Chondrocyte (in vitro differentiated cells): ENCODE measurements at regions not wholly inside any gene's neighbourhood (a gene's known extent, or its start where the extent isn't known, plus 50 kb on each side); places are given as distances from the start of the nearest gene placed in this dataset.

Source experiments
- DNase-seq: peaks from one replicate; pipeline ENCODE4 v3.0.0; 2021; ENCODE audit warnings: mixed read lengths, low spot score
- H3K27ac Mint-ChIP-seq: one replicate; pipeline ENCODE4 v1.8.0; 2021; ENCODE audit warnings: mild to moderate bottlenecking, moderate library complexity, mixed read lengths; ENCODE audit not compliant: unreplicated experiment
- H3K27me3 Mint-ChIP-seq: 2 replicates; pipeline ENCODE4 v1.8.0; 2021; ENCODE audit warnings: low read depth, mixed read lengths
- H3K36me3 Mint-ChIP-seq: 2 replicates; pipeline ENCODE4 v1.8.0; 2021; ENCODE audit warnings: low read depth, mixed read lengths
- H3K4me1 Mint-ChIP-seq: 2 replicates; pipeline ENCODE4 v1.8.0; 2021; ENCODE audit warnings: low read depth, mild to moderate bottlenecking, mixed read lengths
- H3K4me3 Mint-ChIP-seq: one replicate; pipeline ENCODE4 v1.8.0; 2021; ENCODE audit warnings: mild to moderate bottlenecking, moderate library complexity, mixed read lengths; ENCODE audit not compliant: unreplicated experiment
- H3K9me3 Mint-ChIP-seq: 2 replicates; pipeline ENCODE4 v1.8.0; 2021; ENCODE audit warnings: low read depth, mixed read lengths
- TF ChIP-seq, protein P1 (sequence below): fragments of 200-600 bp; sonication (generic); IDR thresholded peaks from 2 replicates; pipeline ENCODE4 v1.5.0; 2021; ENCODE audit warnings: antibody characterized with exemption, mild to moderate bottlenecking, moderate library complexity

DNA sequence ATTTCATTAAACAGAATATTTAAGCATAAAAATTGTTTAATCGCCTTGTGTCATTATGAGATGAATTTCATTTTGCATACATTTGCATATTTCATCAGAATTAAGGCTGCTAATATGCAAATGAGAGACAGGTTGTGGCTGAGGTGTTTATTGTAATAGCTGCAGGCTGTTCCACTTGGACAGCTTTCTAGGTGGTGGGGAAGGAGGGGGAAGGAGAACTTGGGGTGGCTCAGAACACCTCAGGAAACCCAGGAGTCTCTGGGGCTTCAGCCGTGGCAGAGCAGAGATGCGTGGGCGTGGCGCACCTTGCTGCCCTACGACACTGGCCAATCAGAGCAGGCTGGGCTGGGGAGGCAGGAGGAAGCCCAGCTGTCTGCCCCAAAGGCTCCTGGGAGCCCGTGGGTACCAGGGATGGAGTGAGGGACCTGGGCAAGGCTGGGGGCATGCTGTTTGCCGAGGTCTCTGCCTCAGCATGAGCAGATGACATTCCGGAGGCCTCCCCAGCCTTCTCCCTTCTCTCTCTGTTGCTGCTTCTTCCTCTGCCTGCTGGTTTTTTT, 542.9 kb downstream of the MN1 start:
- H3K9me3 Mint-ChIP-seq: peaks cover 9% of the 10 kb centered on the region

DNA sequence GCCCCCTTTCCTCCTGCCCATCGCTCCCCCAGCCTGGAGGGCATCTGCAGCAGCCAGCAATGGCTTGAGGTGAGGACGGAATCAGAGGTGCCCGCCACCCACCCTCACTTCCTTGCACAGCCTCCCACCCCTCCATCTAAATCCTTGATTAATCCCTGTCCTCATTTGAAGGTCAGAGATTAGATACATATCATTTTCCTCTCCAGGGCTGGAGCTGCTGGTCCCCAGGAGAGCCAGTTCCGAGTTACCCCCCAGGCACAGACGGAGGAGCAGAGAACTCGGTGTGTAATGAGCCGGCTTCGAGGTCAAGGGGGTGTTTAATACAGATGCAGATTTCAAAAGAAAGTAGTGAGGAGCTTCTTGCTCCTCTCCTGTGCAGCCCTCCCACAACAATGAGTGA, 542.1 kb downstream of the MN1 start:
- TF ChIP-seq, protein P1, sequence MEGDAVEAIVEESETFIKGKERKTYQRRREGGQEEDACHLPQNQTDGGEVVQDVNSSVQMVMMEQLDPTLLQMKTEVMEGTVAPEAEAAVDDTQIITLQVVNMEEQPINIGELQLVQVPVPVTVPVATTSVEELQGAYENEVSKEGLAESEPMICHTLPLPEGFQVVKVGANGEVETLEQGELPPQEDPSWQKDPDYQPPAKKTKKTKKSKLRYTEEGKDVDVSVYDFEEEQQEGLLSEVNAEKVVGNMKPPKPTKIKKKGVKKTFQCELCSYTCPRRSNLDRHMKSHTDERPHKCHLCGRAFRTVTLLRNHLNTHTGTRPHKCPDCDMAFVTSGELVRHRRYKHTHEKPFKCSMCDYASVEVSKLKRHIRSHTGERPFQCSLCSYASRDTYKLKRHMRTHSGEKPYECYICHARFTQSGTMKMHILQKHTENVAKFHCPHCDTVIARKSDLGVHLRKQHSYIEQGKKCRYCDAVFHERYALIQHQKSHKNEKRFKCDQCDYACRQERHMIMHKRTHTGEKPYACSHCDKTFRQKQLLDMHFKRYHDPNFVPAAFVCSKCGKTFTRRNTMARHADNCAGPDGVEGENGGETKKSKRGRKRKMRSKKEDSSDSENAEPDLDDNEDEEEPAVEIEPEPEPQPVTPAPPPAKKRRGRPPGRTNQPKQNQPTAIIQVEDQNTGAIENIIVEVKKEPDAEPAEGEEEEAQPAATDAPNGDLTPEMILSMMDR: no peak
- no peaks in the 10 kb centered on the region for H3K27me3 Mint-ChIP-seq
- DNase-seq: no peak
- no peak overlapping the region for H3K4me3 Mint-ChIP-seq
- no peak overlapping the region for H3K27ac Mint-ChIP-seq
- peaks cover 6% of the 10 kb centered on the region for H3K36me3 Mint-ChIP-seq
- peaks cover 35% of the 10 kb centered on the region for H3K4me1 Mint-ChIP-seq
- peaks cover 9% of the 10 kb centered on the region for H3K9me3 Mint-ChIP-seq

More for the DNA sequence above, 542.9 kb downstream of the MN1 start:
- TF ChIP-seq, protein P1: no peak
- no peak overlapping the region for H3K27ac Mint-ChIP-seq
- peaks cover 31% of the 10 kb centered on the region for H3K4me1 Mint-ChIP-seq
- peaks cover 6% of the 10 kb centered on the region for H3K36me3 Mint-ChIP-seq
- no peak for DNase-seq
- no peak overlapping the region for H3K4me3 Mint-ChIP-seq
- no peaks in the 10 kb centered on the region for H3K27me3 Mint-ChIP-seq

DNA sequence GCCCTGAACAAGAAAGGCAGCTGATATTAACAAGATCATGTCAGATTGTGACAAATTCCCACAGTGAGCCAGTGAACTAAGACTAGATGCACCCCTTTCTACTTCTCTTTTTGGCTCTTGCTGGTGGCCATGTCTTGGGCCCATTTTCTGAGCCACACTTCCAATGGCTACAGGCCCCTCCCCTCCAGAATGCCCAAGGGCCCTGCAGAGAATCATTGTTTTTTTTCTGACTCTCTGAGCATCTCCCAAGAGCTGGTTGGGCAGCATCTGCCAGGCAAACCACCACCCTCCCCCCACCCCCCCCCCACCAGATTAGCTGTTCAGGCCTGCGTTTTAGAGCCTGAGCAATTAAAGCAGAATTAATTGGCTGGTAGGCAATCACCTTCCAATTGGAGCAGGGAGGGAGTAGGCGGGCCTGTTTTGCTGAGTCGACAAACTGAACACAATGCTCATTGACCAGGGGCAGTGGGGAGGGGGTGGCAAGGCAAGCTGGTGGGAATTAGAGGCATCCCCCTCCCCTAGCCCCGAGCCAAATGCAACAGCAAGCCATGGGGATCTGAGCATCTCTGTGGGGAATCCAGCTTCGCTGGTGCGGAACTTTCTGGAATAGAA, 541.4 kb downstream of the MN1 start:
- TF ChIP-seq, protein P1: no peak
- DNase-seq: no peak
- Mint-ChIP-seq H3K27ac (no peak overlapping the region), H3K9me3 (peaks cover 9% of the 10 kb centered on the region), H3K36me3 (peaks cover 6% of the 10 kb centered on the region), H3K27me3 (no peaks in the 10 kb centered on the region), H3K4me1 (peaks cover 37% of the 10 kb centered on the region), H3K4me3 (no peak overlapping the region)

DNA sequence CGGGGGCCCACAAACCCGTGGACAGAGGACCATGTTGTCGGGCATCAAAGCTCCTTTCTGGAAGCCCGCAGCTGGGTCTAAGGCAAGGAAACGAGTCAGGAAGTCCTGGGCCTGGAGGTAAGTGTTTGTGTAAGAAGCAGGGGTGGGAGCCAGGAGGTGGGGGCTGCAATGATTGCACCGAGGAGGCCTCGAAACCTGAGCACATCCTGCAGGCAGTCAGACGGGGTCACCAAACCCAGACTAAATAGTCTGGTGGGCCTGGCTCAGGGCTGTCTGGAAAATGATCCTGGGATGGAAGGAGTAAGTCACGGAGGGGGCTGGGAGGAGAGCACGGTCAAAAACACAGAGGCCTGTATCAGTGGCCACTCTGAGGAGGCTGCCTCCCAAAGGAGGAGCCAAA, 539.2 kb downstream of the MN1 start:
- H3K27ac Mint-ChIP-seq: peak overlapping the region; percentile 73
- H3K36me3 Mint-ChIP-seq: no peaks in the 10 kb centered on the region
- no peak overlapping the region for H3K4me3 Mint-ChIP-seq
- H3K27me3 Mint-ChIP-seq: no peaks in the 10 kb centered on the region
- peaks cover 44% of the 10 kb centered on the region for H3K4me1 Mint-ChIP-seq
- no peak for DNase-seq
- no peaks in the 10 kb centered on the region for H3K9me3 Mint-ChIP-seq
- TF ChIP-seq, protein P1: no peak

DNA sequence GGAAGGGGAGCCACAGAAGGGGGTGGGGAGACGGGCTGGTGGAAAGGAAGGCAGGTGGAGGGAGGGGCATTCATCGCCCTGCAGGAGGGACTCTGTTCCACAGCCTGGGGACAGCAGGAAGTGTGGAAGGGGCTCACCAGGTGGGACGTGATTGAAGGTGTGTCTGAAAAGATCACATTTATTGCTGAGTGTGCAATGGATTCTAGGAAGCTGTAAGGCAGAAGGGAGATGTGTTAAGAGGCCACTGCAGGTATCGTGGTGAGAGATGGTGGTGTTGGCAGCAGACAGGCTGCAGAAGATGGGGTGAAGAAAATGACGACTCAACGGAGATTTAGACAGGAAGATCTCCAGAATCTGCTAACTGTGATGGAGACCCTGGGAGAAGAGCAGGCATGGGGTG, 537.4 kb downstream of the MN1 start:
- TF ChIP-seq, protein P1: no peak
- Mint-ChIP-seq H3K9me3 (no peaks in the 10 kb centered on the region), H3K4me1 (peaks cover 41% of the 10 kb centered on the region), H3K36me3 (no peaks in the 10 kb centered on the region), H3K27ac (no peak overlapping the region), H3K27me3 (no peaks in the 10 kb centered on the region), H3K4me3 (no peak overlapping the region)
- no peak for DNase-seq
